ENCODE measurements at regions not wholly inside any gene's neighbourhood (a gene's known extent, or its start where the extent isn't known, plus 50 kb on each side); places are given as distances from the start of the nearest gene placed in this dataset.
A peak's percentile ranks its signal among the peaks of the same experiment; 100 is the strongest.

- no peak for DNase-seq
Observed at GRCh38 chr2:136363470-136363869, 245.5 kb upstream of the CXCR4 start.

GRCh38 chr2:136362676-136363390 is 244.9 kb upstream of the CXCR4 start:
- DNase-seq, result no peak

DNA sequence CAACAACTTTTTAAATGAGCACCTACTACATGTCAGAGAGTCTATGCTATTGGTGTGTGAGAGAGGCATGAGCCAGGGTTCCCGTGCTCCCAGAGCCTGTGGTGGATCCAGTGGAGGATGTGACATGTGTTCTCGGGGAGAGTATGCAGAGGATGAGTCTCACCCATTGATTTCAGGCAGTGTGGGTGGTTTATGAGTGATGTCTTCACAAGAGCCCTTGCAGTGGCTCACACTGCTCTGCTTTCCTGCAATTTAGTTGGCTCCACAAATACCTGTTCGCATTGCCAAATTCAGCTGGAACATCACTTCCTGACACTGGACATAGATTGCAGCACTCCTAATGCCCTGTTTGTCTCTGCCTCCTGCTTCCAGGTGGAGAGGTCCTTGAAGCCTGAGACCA is 243.6 kb upstream of the CXCR4 start:
- DNase-seq, result no peak

- no peak for DNase-seq
Observed at GRCh38 chr2:136360790-136361189, 242.8 kb upstream of the CXCR4 start.

- DNase-seq, result no peak
Observed at GRCh38 chr2:136359121-136359965, 241.4 kb upstream of the CXCR4 start.

GRCh38 chr2:136358576-136358975 is 240.6 kb upstream of the CXCR4 start:
- DNase-seq, result no peak

- DNase-seq, result no peak
Observed at GRCh38 chr2:136357007-136357380, 239.0 kb upstream of the CXCR4 start.

- DNase-seq, result no peak
Observed at GRCh38 chr2:136356125-136357006, 238.4 kb upstream of the CXCR4 start.

DNA sequence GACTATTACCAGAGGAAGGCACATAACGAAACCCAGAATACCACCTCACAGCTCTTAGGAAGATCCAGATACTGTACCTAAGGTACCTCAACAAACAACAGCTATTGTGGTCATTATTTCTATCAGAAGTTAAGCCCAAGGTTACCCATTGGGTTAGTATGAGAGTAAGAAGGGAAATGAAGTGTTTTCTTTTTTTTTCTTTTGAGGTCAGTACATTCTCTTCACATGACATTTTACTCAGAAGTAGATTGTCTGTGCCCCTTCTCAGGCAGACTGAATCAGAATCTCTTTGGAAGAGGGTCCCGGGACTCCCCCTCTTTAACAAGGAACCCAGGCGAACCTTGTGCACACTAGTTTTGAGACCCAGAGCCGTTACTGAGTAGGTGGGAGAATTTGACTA is 233.7 kb upstream of the CXCR4 start:
- DNase-seq, result no peak

- no peak for DNase-seq
Observed at GRCh38 chr2:136347981-136348380, 230.0 kb upstream of the CXCR4 start.

- no peak for DNase-seq
Observed at GRCh38 chr2:136344339-136344738, 226.4 kb upstream of the CXCR4 start.

GRCh38 chr2:136342138-136342537 is 224.2 kb upstream of the CXCR4 start:
- DNase-seq, result no peak

DNA sequence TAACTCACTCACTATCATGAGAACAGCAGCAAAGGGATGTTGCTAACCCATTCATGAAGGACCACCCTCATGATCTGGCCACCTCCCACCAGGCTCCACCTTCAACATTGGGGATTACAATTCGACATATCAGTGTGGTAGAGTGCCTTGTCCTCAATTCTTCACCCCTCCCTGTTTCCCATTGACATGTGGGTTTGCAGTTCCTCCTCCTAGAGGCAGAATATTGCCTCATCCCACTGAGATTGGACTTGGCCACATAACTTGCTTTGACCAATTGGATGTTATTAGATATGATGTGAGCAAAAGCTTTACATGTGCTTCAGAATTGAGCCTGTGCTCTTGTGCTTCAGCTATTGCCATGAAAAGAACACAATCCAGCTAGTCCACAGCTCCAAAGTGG is 217.0 kb upstream of the CXCR4 start:
- DNase-seq, result no peak

DNA sequence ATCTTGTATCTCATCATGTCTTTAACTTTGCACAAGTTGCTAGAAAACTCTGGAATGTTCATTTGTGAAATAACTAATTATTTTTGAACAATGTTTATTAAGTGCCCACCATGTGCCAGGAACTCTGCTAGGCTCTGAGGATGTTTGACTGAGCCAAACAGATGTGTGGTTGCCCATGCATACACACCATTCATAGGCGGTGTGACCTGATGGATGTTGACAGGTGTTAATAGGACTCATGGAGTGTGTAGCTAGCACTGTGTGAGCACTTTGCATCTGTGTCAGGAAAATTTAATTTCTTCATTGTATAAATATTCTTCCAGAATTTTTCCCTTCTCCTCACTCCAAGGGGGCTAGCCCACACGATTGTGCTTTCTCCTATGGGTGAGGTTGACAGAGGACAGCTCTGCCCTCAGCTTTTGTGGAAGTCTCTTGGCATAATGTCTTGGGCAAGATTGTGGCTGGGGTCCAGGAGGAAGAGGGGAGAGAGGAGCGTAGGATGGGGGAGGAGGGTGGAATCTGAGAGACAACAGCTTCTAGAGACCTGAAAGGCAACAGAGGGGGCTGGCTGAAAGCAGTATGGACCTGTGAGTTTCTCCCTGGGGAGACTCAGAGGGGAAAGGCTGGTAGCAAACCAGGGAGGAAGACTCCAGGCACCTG is 214.6 kb upstream of the CXCR4 start:
- no peak for DNase-seq

GRCh38 chr2:136331226-136331625 is 213.3 kb upstream of the CXCR4 start:
- no peak for DNase-seq

- no peak for DNase-seq
Observed at GRCh38 chr2:136328207-136328795, 210.4 kb upstream of the CXCR4 start.

- peak in 1 of 2 donors; percentile 55 for DNase-seq
Observed at GRCh38 chr2:136327162-136327852, 209.4 kb upstream of the CXCR4 start.

DNA sequence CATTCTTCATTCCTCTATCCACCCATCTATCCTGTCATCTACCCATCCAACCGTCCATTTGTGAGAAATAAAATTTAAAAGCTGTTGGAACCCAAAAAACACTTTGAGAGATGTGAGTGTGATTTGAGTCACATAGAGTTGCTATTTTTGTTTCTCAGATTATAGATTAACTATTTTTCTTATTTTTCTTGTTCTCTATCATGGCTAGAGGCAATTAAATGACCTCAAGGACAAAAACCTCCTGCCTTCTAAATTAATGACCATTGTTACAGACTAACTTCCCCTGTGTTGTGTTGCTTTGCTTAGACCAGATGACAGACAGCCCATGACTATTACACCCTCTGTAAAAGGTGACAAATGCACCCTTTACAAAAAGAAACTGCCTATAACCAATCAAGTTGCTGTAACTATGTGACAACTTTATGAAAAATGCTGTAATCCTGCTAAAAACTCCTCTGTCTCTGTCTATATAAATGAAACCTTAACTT is 207.9 kb upstream of the CXCR4 start:
- no peak for DNase-seq

- DNase-seq, result peak in 1 of 2 donors; percentile 61
Observed at GRCh38 chr2:136324966-136325365, 207.0 kb upstream of the CXCR4 start.

- DNase-seq, result no peak
Observed at GRCh38 chr2:136323935-136324334, 206.0 kb upstream of the CXCR4 start.

GRCh38 chr2:136323195-136323594 is 205.2 kb upstream of the CXCR4 start:
- DNase-seq, result no peak

GRCh38 chr2:136322428-136322827 is 204.5 kb upstream of the CXCR4 start:
- peak in 1 of 2 donors; percentile 6 for DNase-seq

Data from bone marrow (tissue), 2 donors.